ENCODE measurements at regions not wholly inside any gene's neighbourhood (a gene's known extent, or its start where the extent isn't known, plus 50 kb on each side); places are given as distances from the start of the nearest gene placed in this dataset.

DNA sequence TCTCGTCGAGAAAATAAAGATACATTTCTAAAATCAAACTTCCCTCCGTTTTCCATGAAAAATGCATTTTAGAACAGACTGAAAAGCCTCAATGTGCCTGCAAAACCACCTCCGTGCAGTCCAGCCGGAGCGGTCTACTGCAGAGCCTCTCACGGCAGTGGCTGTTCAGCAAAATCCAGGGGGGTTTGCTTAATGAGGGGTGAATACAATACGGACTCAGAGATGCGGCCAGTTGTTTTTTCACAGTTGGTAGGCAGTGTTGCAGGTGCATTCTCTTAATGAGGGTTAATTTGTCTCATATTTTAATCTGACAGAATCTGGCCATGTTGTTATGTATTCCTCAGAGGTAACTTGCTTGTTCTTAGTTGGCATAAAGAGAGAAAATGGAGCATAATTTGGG lies 223.0 kb downstream of the EBLN2 start:
- TF ChIP-seq, protein P1, sequence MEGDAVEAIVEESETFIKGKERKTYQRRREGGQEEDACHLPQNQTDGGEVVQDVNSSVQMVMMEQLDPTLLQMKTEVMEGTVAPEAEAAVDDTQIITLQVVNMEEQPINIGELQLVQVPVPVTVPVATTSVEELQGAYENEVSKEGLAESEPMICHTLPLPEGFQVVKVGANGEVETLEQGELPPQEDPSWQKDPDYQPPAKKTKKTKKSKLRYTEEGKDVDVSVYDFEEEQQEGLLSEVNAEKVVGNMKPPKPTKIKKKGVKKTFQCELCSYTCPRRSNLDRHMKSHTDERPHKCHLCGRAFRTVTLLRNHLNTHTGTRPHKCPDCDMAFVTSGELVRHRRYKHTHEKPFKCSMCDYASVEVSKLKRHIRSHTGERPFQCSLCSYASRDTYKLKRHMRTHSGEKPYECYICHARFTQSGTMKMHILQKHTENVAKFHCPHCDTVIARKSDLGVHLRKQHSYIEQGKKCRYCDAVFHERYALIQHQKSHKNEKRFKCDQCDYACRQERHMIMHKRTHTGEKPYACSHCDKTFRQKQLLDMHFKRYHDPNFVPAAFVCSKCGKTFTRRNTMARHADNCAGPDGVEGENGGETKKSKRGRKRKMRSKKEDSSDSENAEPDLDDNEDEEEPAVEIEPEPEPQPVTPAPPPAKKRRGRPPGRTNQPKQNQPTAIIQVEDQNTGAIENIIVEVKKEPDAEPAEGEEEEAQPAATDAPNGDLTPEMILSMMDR (IDR thresholded peaks at IDR 0.05) = no peak
- no peak for TF ChIP-seq ZFX (IDR thresholded peaks at IDR 0.05; ENCODE audit: borderline replicate concordance)
